ENCODE measurements at regions not wholly inside any gene's neighbourhood (a gene's known extent, or its start where the extent isn't known, plus 50 kb on each side); places are given as distances from the start of the nearest gene placed in this dataset.
"Not testable (repeated sequence)": the region's sequence is repeated elsewhere in the genome, so short reads cannot be mapped to it uniquely, and the experiment has no call there.

- Histone ChIP-seq H3K4me3 (ENCODE audit: low read depth, low read length) (no peak overlapping the region), H3K9ac (ENCODE audit: low read depth, low read length) (no peak overlapping the region), H3K27ac (ENCODE audit: low read depth, low read length) (no peak overlapping the region), H3K36me3 (ENCODE audit: control insufficient read depth, insufficient read depth, low read length) (no peaks in the 10 kb centered on the region), H3K27me3 (ENCODE audit: control insufficient read depth, insufficient read depth, low read length) (no peaks in the 10 kb centered on the region), H3K9me3 (ENCODE audit: control insufficient read depth, insufficient read depth, low read length) (peaks cover 9% of the 10 kb centered on the region; the same call in 1 of the 2 replicates), H3K4me1 (ENCODE audit: control insufficient read depth, insufficient read depth, low read length) (no peaks in the 10 kb centered on the region)
Observed at GRCh38 chrX:75596178-75596577, 73.3 kb upstream of the ZDHHC15 start.

GRCh38 chrX:75593186-75593585, 70.3 kb upstream of the ZDHHC15 start:
- not testable (repeated sequence) for H3K36me3 ChIP-seq (ENCODE audit: control insufficient read depth, insufficient read depth, low read length); H3K27ac ChIP-seq (ENCODE audit: low read depth, low read length); H3K4me3 ChIP-seq (ENCODE audit: low read depth, low read length); H3K27me3 ChIP-seq (ENCODE audit: control insufficient read depth, insufficient read depth, low read length); H3K9me3 ChIP-seq (ENCODE audit: control insufficient read depth, insufficient read depth, low read length); H3K4me1 ChIP-seq (ENCODE audit: control insufficient read depth, insufficient read depth, low read length); H3K9ac ChIP-seq (ENCODE audit: low read depth, low read length)

- peaks cover 44% of the 10 kb centered on the region for H3K9me3 ChIP-seq (ENCODE audit: control insufficient read depth, insufficient read depth, low read length)
- no peak overlapping the region for H3K27ac ChIP-seq (ENCODE audit: low read depth, low read length)
- no peaks in the 10 kb centered on the region for H3K36me3 ChIP-seq (ENCODE audit: control insufficient read depth, insufficient read depth, low read length)
- H3K9ac ChIP-seq (ENCODE audit: low read depth, low read length) = no peak overlapping the region
- H3K27me3 ChIP-seq (ENCODE audit: control insufficient read depth, insufficient read depth, low read length) = no peaks in the 10 kb centered on the region
- no peak overlapping the region for H3K4me3 ChIP-seq (ENCODE audit: low read depth, low read length)
- no peaks in the 10 kb centered on the region for H3K4me1 ChIP-seq (ENCODE audit: control insufficient read depth, insufficient read depth, low read length)
Observed at GRCh38 chrX:75582511-75582910, 59.7 kb upstream of the ZDHHC15 start.
